SU-DHL-6 (cell line): ENCODE measurements at regions not wholly inside any gene's neighbourhood (a gene's known extent, or its start where the extent isn't known, plus 50 kb on each side); places are given as distances from the start of the nearest gene placed in this dataset.

Experiments used
- H2AFZ ChIP-seq: fragments of 200-600 bp; sonication (generic); 2 replicates; pipeline ENCODE4 v1.6.1; 2014; ENCODE audit warnings: low read depth, mild to moderate bottlenecking, moderate library complexity, mixed read lengths, antibody characterized with exemption, low read length; ENCODE audit not compliant: severe bottlenecking
- H3F3A ChIP-seq: fragments of 200-600 bp; shearing (Covaris generic); 2 replicates; pipeline ENCODE4 v1.6.0; 2016; ENCODE audit warnings: antibody characterized with exemption, mild to moderate bottlenecking; ENCODE audit not compliant: insufficient read depth
- H3K27ac ChIP-seq: fragments of 200-600 bp; sonication (generic); 2 replicates; pipeline ENCODE4 v1.5.1; 2016; ENCODE audit warnings: low read depth, mild to moderate bottlenecking, low read length, moderate library complexity, mixed read lengths
- H3K27me3 ChIP-seq: fragments of 200-600 bp; sonication (generic), shearing (Covaris generic); 2 replicates; pipeline ENCODE4 v1.6.0; 2014; ENCODE audit warnings: mild to moderate bottlenecking, low read length
- H3K36me3 ChIP-seq: fragments of 200-600 bp; sonication (generic); 2 replicates; pipeline ENCODE4 v1.6.1; 2014; ENCODE audit warnings: mild to moderate bottlenecking, low read length, mixed read lengths
- H3K4me2 ChIP-seq: fragments of 300-600, 200-600 bp; shearing (Covaris generic), sonication (generic); 2 replicates; pipeline ENCODE4 v1.6.0; 2014; ENCODE audit warnings: low read length, low read depth, mild to moderate bottlenecking; ENCODE audit not compliant: poor library complexity, severe bottlenecking
- H3K4me3 ChIP-seq: fragments of 200-600 bp; sonication (generic); 2 replicates; pipeline ENCODE4 v1.5.1; 2014; ENCODE audit warnings: antibody characterized with exemption, low read length, mild to moderate bottlenecking, mixed read lengths; ENCODE audit not compliant: insufficient read depth, poor library complexity, severe bottlenecking
- H3K79me2 ChIP-seq: fragments of 200-600 bp; sonication (generic); 2 replicates; pipeline ENCODE4 v1.6.1; 2014; ENCODE audit warnings: mild to moderate bottlenecking, low read length, moderate library complexity; ENCODE audit not compliant: insufficient read depth
- H3K9ac ChIP-seq: fragments of 200-600 bp; sonication (generic); 2 replicates; pipeline ENCODE4 v1.7.0; 2014; ENCODE audit warnings: mild to moderate bottlenecking, low read length
- H3K9me2 ChIP-seq: fragments of 200-600 bp; sonication (generic); replicated peaks from 2 replicates; pipeline ENCODE4 v1.6.1; 2014; ENCODE audit warnings: low read length; ENCODE audit not compliant: insufficient read depth
- H3K9me3 ChIP-seq: fragments of 200-600 bp; sonication (generic); 2 replicates; pipeline ENCODE4 v1.6.1; 2014; ENCODE audit warnings: low read length, mixed read lengths; ENCODE audit not compliant: insufficient read depth
- H4K20me1 ChIP-seq: fragments of 200-600 bp; sonication (generic); 2 replicates; pipeline ENCODE4 v1.6.1; 2014; ENCODE audit warnings: low read depth, mild to moderate bottlenecking, antibody characterized with exemption, low read length, moderate library complexity, mixed read lengths
- CTCF ChIP-seq: fragments of 200-600 bp; sonication (generic); IDR thresholded peaks from one replicate; pipeline ENCODE4 v1.5.1; 2017; ENCODE audit warnings: antibody characterized with exemption, mild to moderate bottlenecking, low read length, moderate library complexity; ENCODE audit not compliant: insufficient read depth, poor library complexity, severe bottlenecking
- EZH2phosphoT487 ChIP-seq: fragments of 200-600 bp; sonication (generic), shearing (Covaris generic); conservative IDR thresholded peaks from 2 replicates; pipeline ENCODE4 v1.6.1; 2018; ENCODE audit warnings: mild to moderate bottlenecking, antibody characterized with exemption, low read length, moderate library complexity, mixed read lengths

GRCh38 chr1:83705091-83705490 is 293.8 kb downstream of the TTLL7 start:
- H3K4me3 ChIP-seq: no peak overlapping the region
- no peak overlapping the region for H2AFZ ChIP-seq
- H3K27me3 ChIP-seq: no peaks in the 10 kb centered on the region
- H3F3A ChIP-seq: no peaks in the 10 kb centered on the region
- H3K9me3 ChIP-seq: no peaks in the 10 kb centered on the region
- H4K20me1 ChIP-seq: no peaks in the 10 kb centered on the region
- no peak overlapping the region for H3K9ac ChIP-seq
- no peak for TF ChIP-seq CTCF
- TF ChIP-seq EZH2phosphoT487: no peak
- no peaks in the 10 kb centered on the region for H3K79me2 ChIP-seq
- H3K4me2 ChIP-seq: no peak overlapping the region
- no peaks in the 10 kb centered on the region for H3K9me2 ChIP-seq
- H3K36me3 ChIP-seq: no peaks in the 10 kb centered on the region
- H3K27ac ChIP-seq: no peak overlapping the region

DNA sequence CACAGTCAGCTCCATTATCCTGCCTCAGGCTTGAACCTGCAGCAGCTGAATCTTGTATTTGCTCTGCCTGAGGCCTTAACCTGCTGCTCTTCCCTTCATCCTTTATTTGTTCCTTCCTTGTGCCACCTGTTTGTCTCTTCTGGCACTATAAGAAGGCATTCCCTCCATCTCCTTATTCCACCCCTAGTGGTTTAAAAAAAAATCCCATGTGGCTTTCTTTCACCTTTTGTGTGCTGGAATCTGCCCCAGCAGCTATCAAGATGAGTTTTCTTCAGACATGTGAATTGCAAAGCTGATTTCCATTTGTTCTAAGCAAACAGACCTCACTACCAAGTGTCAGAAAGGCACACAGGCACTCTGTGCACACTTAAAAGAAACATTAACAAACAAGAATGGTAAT is 294.6 kb downstream of the TTLL7 start:
- H3K4me2 ChIP-seq: no peak overlapping the region
- H3K79me2 ChIP-seq: no peaks in the 10 kb centered on the region
- H4K20me1 ChIP-seq: no peaks in the 10 kb centered on the region
- H3F3A ChIP-seq: no peaks in the 10 kb centered on the region
- H3K9me2 ChIP-seq: no peaks in the 10 kb centered on the region
- H2AFZ ChIP-seq: no peak overlapping the region
- H3K36me3 ChIP-seq: no peaks in the 10 kb centered on the region
- no peak overlapping the region for H3K27ac ChIP-seq
- H3K4me3 ChIP-seq: no peak overlapping the region
- H3K27me3 ChIP-seq: no peaks in the 10 kb centered on the region
- no peak overlapping the region for H3K9ac ChIP-seq
- TF ChIP-seq CTCF: no peak
- no peak for TF ChIP-seq EZH2phosphoT487
- H3K9me3 ChIP-seq: 0 out of 2 replicates have a peak, but pooled peaks cover under 1% of the 10 kb centered on the region

DNA sequence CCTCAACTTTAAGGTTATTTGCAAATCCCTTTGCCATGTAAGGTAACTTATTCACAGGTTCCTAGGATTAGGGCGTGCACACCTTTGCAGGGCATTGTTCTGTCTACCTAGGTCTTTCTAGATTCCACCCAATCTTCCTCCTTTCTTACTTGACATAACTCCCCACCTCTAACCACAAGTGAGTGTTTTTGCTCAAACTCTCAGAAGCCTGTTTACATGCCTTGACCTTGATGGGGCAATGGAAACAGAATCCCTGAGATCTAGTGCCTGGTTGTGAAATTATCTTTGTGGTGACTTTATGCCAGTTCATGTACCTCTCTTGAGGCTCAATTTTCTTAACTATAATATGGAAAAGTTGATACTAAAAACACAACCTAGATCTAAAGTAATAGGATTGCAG is 296.6 kb downstream of the TTLL7 start:
- TF ChIP-seq CTCF (no peak), EZH2phosphoT487 (no peak)
- no peak overlapping the region for H3K27ac ChIP-seq

DNA sequence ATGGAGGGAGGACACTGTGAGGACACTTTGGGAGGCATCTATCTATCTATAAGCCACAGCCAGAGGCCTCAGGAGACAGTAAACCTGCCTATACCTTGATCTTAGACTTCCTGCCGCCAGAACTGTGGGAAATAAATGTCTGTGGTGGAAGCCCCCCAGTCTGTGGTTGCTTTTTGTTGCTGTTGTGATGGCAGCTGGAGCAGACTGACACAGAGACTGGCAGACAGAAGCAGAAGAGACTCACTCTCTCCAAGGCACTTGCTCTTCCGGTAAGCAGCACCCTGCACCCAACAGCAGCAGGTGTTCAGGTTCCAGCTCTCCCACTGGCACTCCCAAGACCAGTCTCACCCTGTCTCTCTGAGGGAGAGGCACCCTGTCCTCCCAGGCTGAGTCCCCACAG is 297.6 kb downstream of the TTLL7 start:
- Histone ChIP-seq H3K9me3 (peaks cover 3% of the 10 kb centered on the region; the same call in 1 of the 2 replicates), H3K4me2 (no peak overlapping the region), H4K20me1 (no peaks in the 10 kb centered on the region), H3F3A (no peaks in the 10 kb centered on the region), H3K79me2 (no peaks in the 10 kb centered on the region), H3K4me3 (no peak overlapping the region), H3K9ac (no peak overlapping the region), H2AFZ (no peak overlapping the region), H3K36me3 (no peaks in the 10 kb centered on the region), H3K27ac (no peak overlapping the region), H3K9me2 (no peaks in the 10 kb centered on the region), H3K27me3 (no peaks in the 10 kb centered on the region)
- TF ChIP-seq EZH2phosphoT487 (no peak), CTCF (no peak)

More for the DNA sequence above, 296.6 kb downstream of the TTLL7 start:
- no peak overlapping the region for H3K9ac ChIP-seq
- H4K20me1 ChIP-seq: no peaks in the 10 kb centered on the region
- no peaks in the 10 kb centered on the region for H3K79me2 ChIP-seq
- no peak overlapping the region for H3K4me2 ChIP-seq
- H3K9me3 ChIP-seq: peaks cover 3% of the 10 kb centered on the region; the same call in 1 of the 2 replicates
- no peak overlapping the region for H2AFZ ChIP-seq
- no peaks in the 10 kb centered on the region for H3K27me3 ChIP-seq
- no peak overlapping the region for H3K4me3 ChIP-seq
- H3K9me2 ChIP-seq: no peaks in the 10 kb centered on the region
- H3F3A ChIP-seq: no peaks in the 10 kb centered on the region
- H3K36me3 ChIP-seq: no peaks in the 10 kb centered on the region
